ENCODE measurements at regions not wholly inside any gene's neighbourhood (a gene's known extent, or its start where the extent isn't known, plus 50 kb on each side); places are given as distances from the start of the nearest gene placed in this dataset.

DNA sequence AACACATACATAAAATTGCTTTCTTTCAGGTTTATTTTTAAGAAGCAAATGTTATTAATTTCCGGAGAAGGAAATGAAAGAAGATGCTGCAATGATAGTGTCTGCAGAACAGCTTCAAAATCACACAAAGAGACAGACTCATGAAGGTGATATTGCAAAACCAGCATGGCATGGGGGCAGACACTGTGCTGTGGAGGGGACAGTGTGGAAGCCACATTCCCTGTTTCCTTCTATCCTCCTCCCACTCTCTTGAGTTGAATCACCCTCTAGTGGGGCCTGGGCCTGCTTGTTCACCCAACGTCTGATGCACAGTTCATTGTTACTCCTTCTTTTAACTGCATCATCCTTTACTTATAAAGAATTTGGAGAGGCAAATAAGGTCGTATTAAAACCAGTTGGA is 104.0 kb upstream of the INSIG1 start:
- no peak for TF ChIP-seq POLR2A (IDR thresholded peaks at IDR 0.05; ENCODE audit: low read length)
- no peak for TF ChIP-seq GATA1 (IDR thresholded peaks at IDR 0.05; ENCODE audit: low read depth, low read length)

All from erythroblast (primary cell).